GM18511 (cell line): ENCODE measurements at regions not wholly inside any gene's neighbourhood (a gene's known extent, or its start where the extent isn't known, plus 50 kb on each side); places are given as distances from the start of the nearest gene placed in this dataset.
A peak's percentile ranks its signal among the peaks of the same experiment; 100 is the strongest.
"Not testable (repeated sequence)": the region's sequence is repeated elsewhere in the genome, so short reads cannot be mapped to it uniquely, and the experiment has no call there.

ENCODE experiments used
- ATAC-seq: cut with Tn5 transposase; IDR thresholded peaks from one replicate; pipeline ENCODE4 v1.9.1; 2021; ENCODE audit warnings: mild to moderate bottlenecking, moderate library complexity; ENCODE audit not compliant: unreplicated experiment

DNA sequence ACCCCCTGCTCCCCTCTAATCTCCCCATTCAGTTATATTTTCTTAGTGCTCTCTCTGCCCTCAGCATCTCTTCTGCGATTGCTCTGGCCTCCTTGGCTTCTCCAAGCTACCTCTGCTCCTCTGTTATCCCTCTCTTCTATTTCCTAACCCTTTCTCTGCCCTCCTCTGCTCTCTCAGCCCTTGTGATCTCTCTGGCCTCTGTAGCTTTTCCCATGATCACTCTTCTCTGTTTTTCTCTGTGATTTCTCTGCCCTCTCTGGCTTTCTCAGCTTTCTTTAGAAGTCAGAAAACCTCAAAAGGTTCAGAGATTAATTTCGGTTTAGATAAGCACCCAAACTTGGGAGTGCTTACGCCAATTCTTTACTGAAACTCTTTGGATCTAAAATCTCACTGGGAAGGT lies 795.0 kb downstream of the DIAPH3 start:
- no peak for ATAC-seq

GRCh38 chr13:59371229-59371628 lies 792.5 kb downstream of the DIAPH3 start:
- no peak for ATAC-seq

- ATAC-seq, result no peak
These were observed 790.4 kb downstream of the DIAPH3 start for GRCh38 chr13:59373341-59373740.

GRCh38 chr13:59374691-59375090 lies 789.0 kb downstream of the DIAPH3 start:
- no peak for ATAC-seq

DNA sequence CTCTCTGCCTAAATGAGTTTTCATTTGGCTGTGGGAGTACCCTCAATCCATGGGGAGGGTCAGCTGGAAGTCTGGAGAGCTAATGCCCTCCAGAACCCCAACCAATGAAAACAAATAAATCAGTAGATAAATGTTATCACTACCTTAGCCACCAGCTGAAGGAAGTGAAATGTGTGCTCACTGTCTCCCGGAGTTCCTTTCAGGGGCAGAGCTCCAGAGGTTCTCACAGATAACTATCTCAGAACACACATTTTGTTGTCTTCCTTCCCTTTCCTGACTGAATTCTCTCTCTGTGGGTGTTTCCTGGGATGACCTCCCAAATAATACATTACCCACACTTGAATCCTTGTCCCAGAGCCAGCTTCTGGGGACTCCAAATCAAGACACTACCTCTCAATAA lies 779.6 kb downstream of the DIAPH3 start:
- no peak for ATAC-seq

DNA sequence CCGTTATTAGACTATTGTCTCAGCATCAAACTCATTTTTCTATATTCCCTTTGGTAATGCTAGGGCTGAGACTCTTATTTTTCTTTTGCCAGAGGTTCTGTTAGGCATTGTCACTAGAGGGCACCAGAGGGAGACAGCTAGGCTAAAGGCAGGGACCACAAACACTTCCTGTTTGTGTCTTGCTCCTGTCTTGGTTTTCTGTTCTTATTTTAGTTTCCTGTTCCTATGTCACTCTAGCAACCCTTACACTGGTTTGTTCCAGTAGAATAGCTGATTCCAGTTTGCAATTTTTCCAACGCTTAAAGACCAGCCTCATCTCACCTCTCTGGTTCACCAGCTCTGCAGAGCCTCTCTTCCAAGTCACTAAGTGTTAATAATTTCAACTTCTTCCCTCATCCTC lies 772.0 kb downstream of the DIAPH3 start:
- peak; percentile 99 for ATAC-seq

DNA sequence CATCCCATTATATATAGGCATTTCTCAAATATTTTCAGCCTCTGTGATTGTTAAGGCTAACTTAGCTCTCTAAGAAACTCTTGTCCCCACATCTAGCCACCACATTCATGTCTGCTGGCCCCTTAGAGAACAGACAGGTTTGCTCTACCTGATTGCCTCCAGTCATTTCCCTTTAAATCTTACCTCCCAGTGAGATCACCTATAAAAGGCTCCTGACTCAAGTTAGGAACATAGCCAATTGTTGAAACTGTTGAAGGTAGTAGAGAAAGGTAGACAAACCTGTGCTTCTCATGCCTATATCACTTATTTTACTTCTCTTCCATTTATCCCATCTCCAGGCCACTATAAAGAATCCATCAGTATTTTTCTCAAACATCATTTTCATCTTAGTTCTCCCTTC lies 771.4 kb downstream of the DIAPH3 start:
- peak; percentile 1 for ATAC-seq

- no peak for ATAC-seq
These were observed 769.2 kb downstream of the DIAPH3 start for GRCh38 chr13:59394496-59394895.

DNA sequence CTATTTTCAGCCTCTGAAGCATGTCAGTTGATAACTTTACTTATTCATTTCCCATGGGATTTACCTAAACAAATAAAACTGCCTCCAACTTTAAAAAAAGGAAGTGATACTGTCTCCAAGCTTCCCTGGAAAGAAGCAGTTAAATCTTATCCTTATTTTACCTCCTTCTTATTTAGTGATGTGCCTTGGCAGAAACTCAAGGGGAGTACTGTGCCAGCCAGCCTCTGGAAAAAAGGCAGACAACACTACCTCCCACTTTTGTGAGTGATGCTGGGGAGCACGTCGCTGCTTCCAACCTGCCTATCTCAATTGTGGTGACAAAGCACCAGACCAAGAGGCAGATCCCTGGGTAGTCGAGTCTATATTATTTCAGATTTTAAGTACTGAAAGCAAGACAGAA lies 765.6 kb downstream of the DIAPH3 start:
- ATAC-seq, result no peak

- no peak for ATAC-seq
These were observed 765.1 kb downstream of the DIAPH3 start for GRCh38 chr13:59398661-59399060.

DNA sequence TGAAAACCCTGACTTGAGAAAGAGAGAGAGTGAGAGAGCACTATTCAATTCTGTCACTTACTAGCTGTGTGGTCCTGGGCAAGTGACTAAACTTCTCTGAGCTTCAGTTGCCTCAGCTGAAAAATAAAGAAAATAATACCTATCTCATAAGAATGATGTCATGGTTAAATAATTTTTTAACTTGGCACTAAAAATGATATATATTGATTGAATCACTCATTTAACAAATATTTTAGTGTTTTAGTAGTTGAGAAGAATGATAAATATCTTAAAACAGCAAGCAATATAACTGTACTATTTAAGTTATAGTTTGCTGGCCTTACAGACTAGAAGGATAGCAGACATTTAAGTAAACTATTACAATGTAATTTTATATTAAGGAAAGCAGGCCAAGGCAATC lies 764.2 kb downstream of the DIAPH3 start:
- ATAC-seq, result no peak

DNA sequence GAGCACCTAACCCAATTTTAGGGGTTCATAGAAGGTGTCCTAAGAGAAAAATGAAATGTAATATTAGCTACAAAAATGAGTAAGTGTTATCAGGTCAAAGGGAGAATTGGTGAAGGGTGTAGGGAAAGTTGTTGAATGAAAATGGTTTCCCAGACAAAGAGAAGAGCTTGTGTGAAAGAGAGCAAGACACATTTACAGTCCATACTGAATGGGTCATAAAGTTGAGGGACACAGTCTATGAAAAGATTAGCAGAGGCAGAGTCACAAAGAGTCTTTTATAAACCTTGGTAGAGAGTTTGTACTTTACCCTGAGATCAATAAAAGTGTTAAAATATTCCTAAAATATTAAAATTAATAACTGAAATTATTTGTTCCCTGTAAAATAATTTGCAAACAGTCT lies 759.4 kb downstream of the DIAPH3 start:
- no peak for ATAC-seq

- not testable (repeated sequence) for ATAC-seq
These were observed 756.5 kb downstream of the DIAPH3 start for GRCh38 chr13:59407251-59407650.

- ATAC-seq, result no peak
These were observed 755.0 kb downstream of the DIAPH3 start for GRCh38 chr13:59408738-59409137.

- no peak for ATAC-seq
These were observed 754.5 kb downstream of the DIAPH3 start for GRCh38 chr13:59409211-59409610.

- ATAC-seq, result no peak
These were observed 754.0 kb downstream of the DIAPH3 start for GRCh38 chr13:59409634-59410200.

GRCh38 chr13:59413126-59413525 lies 750.6 kb downstream of the DIAPH3 start:
- peak; percentile 87 for ATAC-seq

DNA sequence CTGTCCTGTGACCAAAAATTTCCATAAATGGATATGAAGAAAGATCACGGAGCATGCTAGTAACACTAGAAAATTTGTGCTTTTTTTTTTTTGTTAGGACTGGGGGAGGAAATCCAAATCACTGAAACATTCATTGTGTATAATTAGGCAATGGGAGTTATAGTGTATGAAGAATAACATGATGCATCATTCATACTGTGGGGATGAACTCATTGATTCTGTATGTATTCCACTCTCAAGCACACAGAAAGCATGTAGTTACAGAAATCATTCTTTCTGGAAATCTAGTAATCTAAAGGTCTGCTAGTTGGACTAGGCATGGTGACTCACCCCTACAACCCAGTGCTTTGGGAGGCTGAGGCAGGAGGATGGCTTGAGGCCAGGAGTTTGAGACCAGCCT lies 749.7 kb downstream of the DIAPH3 start:
- no peak for ATAC-seq

- no peak for ATAC-seq
These were observed 748.2 kb downstream of the DIAPH3 start for GRCh38 chr13:59415498-59415897.

DNA sequence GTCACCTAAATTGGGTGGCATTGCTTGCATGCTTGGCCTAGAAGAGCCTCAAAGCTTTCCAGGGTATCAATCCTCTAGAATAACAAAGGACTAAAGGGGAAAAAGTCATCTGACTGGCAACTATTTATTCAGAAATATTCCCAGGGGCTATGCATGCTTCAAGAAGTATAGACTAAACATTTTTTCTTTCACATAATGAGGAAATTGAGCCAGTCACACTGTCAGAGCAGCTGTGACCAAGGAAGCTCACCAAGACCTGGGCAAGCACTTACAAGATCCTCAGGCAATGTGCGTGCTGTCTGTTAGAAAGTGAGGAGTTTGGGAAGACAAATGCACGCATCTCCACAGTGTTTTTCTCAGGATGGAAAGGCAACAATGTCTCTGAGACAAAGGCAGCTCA lies 747.2 kb downstream of the DIAPH3 start:
- ATAC-seq, result no peak

- ATAC-seq, result no peak
These were observed 741.1 kb downstream of the DIAPH3 start for GRCh38 chr13:59422646-59423045.

DNA sequence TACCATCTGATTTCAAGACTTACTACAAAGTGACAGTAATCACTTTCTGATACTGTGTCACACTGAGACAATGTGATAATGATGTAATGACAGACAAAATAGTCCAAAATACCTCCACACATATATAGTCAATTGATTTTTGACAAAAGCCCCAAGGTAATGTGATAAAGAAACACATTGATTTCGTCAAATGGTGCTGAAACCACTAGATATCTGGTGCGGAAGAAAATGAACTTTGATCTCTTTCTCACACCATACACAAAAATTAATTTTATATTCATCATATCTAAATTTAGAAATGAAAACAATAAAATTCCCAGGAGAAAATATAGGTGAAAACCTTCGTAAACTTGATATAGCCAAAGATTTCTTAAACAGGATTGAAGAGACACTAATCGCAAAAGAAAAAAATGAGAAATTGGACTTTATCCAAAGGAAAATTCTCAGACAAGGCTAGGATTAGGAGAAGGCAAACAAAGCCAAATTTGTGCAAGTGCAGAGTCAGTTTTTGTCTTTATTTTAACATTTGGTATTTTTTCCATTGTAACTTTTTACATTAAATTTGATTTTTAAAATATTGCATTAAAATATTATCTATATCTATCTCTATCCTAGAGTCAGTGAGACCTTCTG lies 739.9 kb downstream of the DIAPH3 start:
- ATAC-seq, result no peak

DNA sequence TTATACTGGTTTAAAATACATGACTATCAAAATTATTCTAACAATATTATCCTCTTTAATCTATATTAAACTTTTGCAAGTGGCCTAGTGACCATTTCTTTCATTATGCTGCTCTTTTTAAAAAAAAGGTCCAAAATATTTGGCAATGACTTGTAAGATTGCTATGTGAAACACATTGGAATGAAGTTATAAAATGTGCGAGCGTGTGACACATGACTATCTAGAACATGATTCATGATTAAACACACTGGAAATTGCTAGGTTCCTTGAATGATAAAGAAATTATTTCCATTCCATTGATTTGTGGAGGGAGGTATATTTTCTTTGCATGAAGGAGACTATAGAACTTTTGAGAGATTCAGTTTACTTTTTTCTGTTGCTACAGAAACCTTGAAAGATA lies 739.1 kb downstream of the DIAPH3 start:
- ATAC-seq, result no peak
